CD4-positive, alpha-beta T cell treated with Interleukin-21 for 1 hour (primary cell): ENCODE measurements at regions not wholly inside any gene's neighbourhood (a gene's known extent, or its start where the extent isn't known, plus 50 kb on each side); places are given as distances from the start of the nearest gene placed in this dataset.

Source experiments
- DNase-seq: peaks from one replicate; pipeline ENCODE4 v3.0.0-alpha.2; 2020

GRCh38 chr2:118309946-118310680, 221.8 kb downstream of the INSIG2 start:
- peak; percentile 60 for DNase-seq

- no peak for DNase-seq
Observed at GRCh38 chr2:118309257-118309945, 221.1 kb downstream of the INSIG2 start.

DNA sequence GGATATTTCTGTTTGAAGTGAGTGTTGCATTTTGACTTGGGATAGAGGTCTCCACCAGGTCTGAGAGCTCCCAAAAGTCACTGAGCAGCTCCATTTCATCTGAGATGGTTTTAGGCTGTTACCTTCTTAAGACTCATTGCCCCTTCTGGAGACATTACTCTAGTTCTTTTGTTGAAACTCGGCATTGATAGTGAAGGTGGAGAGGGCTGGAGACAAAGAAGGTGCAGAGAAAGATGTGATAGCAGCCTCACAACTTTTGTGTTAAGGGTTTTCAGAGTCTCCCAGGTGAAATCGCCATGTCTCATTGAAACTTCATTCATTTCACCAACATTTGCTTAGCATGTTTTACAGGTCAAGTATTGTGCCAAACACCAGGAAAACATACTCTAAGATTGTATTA, 219.6 kb downstream of the INSIG2 start:
- DNase-seq, result no peak

GRCh38 chr2:118301248-118301647, 213.0 kb downstream of the INSIG2 start:
- DNase-seq, result no peak

- no peak for DNase-seq
Observed at GRCh38 chr2:118300832-118301231, 212.6 kb downstream of the INSIG2 start.

GRCh38 chr2:118296663-118297062, 208.4 kb downstream of the INSIG2 start:
- DNase-seq, result no peak

- DNase-seq, result no peak
Observed at GRCh38 chr2:118295592-118296390, 207.5 kb downstream of the INSIG2 start.

- no peak for DNase-seq
Observed at GRCh38 chr2:118294063-118294462, 205.8 kb downstream of the INSIG2 start.

DNA sequence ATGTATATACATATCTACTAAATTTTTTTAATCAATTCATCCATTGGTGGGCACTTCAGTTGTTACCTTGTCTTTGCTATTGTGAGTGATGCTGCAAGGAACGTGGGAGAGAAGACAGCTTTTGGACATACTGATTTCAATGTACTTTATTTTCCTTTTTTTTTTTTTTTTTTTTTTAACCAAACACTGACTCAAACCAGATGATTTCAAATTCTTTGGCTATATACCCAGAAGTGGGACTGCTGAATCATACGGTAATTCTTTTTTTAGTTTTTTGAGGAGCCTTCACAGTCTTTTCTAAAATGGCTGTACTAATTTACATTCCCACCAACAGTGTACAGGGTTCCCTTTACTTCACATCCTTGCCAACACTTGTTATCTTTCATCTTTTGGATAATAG, 204.7 kb downstream of the INSIG2 start:
- DNase-seq, result no peak

GRCh38 chr2:118291251-118291880, 203.1 kb downstream of the INSIG2 start:
- no peak for DNase-seq

DNA sequence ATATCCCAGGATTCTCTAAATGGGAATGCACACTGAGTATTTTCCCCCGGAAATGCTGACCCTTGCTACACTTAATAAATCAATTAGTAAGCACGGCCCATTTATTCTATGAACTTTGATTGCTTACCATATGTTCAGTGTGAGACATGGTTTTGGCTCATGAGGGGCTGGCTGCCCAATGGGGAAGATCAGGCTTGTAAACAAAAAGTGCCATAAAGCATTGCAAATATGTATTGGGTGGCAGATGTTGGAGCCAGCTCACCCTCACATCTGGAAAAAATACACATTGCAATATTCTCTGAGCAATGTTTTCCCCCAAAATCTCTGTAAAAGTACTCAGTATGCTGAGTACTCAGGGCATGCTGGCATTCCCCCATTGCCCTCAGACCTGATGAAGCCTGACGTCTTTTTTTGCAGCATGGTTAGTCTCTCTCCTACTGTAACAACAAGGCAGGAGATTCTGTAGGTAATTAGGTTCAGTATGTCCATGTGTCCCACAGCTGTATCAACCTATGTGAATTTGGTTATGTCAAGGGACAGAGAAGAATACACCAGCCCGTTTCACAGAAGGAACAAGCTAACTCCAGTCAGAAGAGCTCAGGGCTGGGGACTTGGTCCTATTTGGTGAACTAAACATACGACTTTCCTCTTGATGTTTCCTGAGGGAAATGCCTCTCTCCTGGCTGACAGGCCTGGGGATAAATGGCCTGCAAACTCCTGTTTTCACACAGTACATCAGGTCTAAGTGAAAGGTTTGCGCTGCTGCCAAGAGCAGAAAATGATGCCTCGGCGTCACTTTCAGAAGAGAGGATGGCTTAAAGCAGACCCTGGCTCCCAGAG, 202.4 kb downstream of the INSIG2 start:
- no peak for DNase-seq

GRCh38 chr2:118279005-118279404, 190.7 kb downstream of the INSIG2 start:
- no peak for DNase-seq

- no peak for DNase-seq
Observed at GRCh38 chr2:118278046-118278445, 189.8 kb downstream of the INSIG2 start.

DNA sequence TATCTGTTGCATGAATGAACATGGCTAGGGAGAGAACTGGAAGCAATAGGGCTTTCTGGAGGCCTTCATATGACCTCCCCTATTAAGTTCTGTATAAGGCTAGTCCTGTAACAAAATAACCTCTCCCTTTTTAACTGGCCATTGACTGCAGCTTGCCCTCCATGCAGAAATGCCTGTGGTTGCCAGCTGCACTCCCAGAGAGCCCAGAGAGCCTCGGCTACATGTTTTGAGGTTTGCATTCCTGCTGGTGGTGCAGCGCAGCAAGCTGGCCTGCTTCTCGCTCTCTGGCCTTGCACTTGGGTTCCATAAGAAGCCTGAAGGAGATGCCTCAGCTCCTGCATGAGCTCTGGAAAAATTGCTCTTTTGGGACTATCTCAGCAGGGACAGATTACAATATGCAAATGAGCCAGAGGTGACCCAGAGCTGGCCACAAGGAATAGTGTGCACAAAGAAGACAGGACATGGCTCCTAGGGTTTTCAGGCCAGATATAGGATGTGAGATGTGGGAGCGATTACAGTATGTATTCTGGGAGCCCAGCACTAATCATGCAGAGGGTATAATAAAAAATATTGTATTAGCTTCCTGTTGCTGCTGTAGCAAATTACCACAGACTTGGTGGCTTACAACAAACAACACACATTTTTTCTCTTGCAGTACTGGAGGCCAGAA, 186.7 kb downstream of the INSIG2 start:
- no peak for DNase-seq

DNA sequence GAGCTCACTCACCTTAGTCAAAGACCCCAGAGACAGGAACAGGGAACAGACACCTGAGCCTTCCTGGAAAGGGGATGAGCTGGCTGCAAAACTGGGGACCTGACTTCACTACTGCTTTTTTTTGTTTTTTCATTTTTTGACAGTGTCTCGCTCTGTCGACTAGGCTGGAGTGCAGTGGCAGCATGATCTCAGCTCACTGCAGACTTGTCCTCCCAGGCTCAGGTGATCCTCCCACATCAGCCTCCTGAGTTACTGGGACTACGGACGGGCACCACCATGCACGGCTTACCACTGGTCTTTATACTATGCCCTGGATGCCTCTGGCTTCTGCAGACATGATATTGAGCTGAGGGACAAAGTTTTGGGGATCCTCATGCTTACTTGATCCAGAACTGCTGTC, 184.1 kb downstream of the INSIG2 start:
- no peak for DNase-seq

GRCh38 chr2:118269408-118270051, 181.3 kb downstream of the INSIG2 start:
- DNase-seq, result no peak

GRCh38 chr2:118268268-118268667, 180.0 kb downstream of the INSIG2 start:
- no peak for DNase-seq

- no peak for DNase-seq
Observed at GRCh38 chr2:118265873-118266455, 177.7 kb downstream of the INSIG2 start.

- no peak for DNase-seq
Observed at GRCh38 chr2:118264232-118264990, 176.1 kb downstream of the INSIG2 start.

- DNase-seq, result no peak
Observed at GRCh38 chr2:118257696-118258095, 169.4 kb downstream of the INSIG2 start.
